ENCODE measurements at regions not wholly inside any gene's neighbourhood (a gene's known extent, or its start where the extent isn't known, plus 50 kb on each side); places are given as distances from the start of the nearest gene placed in this dataset.

DNA sequence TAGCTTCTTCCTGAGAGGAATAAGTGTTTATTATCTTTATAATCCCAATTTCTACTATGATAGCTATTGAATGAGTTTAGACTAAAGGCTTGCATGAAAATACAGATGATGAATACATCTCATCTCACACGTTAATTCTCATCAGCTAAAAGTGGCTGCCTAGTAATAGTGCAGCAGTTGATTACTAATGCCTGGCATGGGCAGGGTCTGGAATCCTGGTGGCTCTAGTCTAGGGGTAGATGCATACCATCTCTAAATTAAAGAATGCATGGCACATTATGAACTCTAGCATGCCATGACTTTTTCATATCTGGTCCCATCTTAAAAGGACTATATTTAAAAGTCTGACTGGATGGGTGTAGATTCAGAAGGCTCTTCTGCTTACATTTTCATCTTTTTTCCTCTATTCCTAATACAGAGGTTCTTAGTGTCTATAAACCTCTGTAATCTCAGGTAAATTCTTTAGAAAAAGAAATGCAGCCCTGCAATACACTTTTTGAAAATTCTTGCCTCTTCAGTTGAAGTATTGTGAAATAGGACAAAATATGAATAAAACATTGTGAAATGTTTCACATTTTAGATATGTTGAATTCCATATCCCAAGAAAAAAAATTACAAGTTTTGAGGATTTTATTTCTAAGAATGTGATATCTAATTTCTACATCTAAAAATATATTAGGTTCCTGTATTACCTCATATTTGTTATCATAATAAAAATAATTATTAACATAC lies 187.6 kb downstream of the C11orf87 start:
- TF ChIP-seq, protein P1, sequence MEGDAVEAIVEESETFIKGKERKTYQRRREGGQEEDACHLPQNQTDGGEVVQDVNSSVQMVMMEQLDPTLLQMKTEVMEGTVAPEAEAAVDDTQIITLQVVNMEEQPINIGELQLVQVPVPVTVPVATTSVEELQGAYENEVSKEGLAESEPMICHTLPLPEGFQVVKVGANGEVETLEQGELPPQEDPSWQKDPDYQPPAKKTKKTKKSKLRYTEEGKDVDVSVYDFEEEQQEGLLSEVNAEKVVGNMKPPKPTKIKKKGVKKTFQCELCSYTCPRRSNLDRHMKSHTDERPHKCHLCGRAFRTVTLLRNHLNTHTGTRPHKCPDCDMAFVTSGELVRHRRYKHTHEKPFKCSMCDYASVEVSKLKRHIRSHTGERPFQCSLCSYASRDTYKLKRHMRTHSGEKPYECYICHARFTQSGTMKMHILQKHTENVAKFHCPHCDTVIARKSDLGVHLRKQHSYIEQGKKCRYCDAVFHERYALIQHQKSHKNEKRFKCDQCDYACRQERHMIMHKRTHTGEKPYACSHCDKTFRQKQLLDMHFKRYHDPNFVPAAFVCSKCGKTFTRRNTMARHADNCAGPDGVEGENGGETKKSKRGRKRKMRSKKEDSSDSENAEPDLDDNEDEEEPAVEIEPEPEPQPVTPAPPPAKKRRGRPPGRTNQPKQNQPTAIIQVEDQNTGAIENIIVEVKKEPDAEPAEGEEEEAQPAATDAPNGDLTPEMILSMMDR (IDR thresholded peaks at IDR 0.05) = no peak
- TF ChIP-seq POLR2A (IDR thresholded peaks at IDR 0.05) = no peak
- no peak for TF ChIP-seq POLR2AphosphoS5 (IDR thresholded peaks at IDR 0.05; ENCODE audit: insufficient read depth in 1 of 2, low read depth in 1 of 2)
